Lower lobe of right lung (tissue), 2 donors: ENCODE measurements at regions not wholly inside any gene's neighbourhood (a gene's known extent, or its start where the extent isn't known, plus 50 kb on each side); places are given as distances from the start of the nearest gene placed in this dataset.
A peak's percentile ranks its signal among the peaks of the same experiment; 100 is the strongest.

Source experiments
- ATAC-seq, 2 donors: fragments of 200-7000 bp; cut with Tn5 transposase; one replicate each; pipeline ENCODE4 v1.9.1; 2020 to 2022; ENCODE audit warnings: mild to moderate bottlenecking in 2 of 2, moderate library complexity in 2 of 2
- DNase-seq: peaks from one replicate; pipeline ENCODE4 v3.0.0-alpha.2; 2020
- H3K27ac ChIP-seq: fragments of 200-600 bp; one replicate; pipeline ENCODE4 v1.8.0; 2022
- H3K27me3 ChIP-seq: fragments of 200-600 bp; one replicate; pipeline ENCODE4 v1.8.0; 2022; ENCODE audit warnings: low read depth
- H3K36me3 ChIP-seq: fragments of 200-600 bp; one replicate; pipeline ENCODE4 v1.8.0; 2022; ENCODE audit warnings: mild to moderate bottlenecking
- H3K4me1 ChIP-seq: fragments of 200-600 bp; one replicate; pipeline ENCODE4 v1.8.0; 2022
- H3K4me3 ChIP-seq: fragments of 200-600 bp; one replicate; pipeline ENCODE4 v1.8.0; 2022; ENCODE audit warnings: mild to moderate bottlenecking
- H3K9me3 ChIP-seq: fragments of 200-600 bp; one replicate; pipeline ENCODE4 v1.8.0; 2022
- intact Hi-C: fragments of 100-400 bp; cut with DNase I; formaldehyde crosslinking; loops from one replicate; pipeline ENCODE4 v1.11.0; 2022
- TF ChIP-seq, protein P1 (sequence below): fragments of 200-600 bp; IDR thresholded peaks from one replicate; pipeline ENCODE4 v1.8.0; 2022; ENCODE audit warnings: antibody characterized with exemption, mild to moderate bottlenecking
- donor health status: DM: no; HTN: yes; CAD: no; lungs with severe emphysema.

DNA sequence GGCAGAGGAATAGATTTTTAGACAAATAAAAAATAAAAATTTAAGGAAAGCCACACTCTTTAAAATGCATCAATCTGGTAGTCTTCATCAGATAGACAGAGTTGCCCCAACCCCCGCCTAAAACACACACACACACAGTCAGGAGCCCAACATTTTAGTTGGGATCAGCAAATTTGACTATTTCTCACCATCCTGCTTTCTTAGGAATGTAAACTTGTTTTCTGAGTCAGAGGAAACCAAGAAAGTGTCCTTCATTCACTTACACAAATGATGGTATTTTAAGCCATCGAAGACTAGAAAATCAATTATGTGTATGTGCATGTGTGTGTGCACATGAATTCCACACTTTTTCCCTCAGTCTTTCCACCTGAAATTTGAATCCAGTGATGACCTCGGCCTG lies 1657.5 kb downstream of the SLITRK1 start:
- intact Hi-C loops: no loop called here
- H3K27ac ChIP-seq: no peak overlapping the region
- no peaks in the 10 kb centered on the region for H3K27me3 ChIP-seq
- H3K4me1 ChIP-seq: no peaks in the 10 kb centered on the region
- ATAC-seq (no peak), DNase-seq (no peak)
- TF ChIP-seq, protein P1, sequence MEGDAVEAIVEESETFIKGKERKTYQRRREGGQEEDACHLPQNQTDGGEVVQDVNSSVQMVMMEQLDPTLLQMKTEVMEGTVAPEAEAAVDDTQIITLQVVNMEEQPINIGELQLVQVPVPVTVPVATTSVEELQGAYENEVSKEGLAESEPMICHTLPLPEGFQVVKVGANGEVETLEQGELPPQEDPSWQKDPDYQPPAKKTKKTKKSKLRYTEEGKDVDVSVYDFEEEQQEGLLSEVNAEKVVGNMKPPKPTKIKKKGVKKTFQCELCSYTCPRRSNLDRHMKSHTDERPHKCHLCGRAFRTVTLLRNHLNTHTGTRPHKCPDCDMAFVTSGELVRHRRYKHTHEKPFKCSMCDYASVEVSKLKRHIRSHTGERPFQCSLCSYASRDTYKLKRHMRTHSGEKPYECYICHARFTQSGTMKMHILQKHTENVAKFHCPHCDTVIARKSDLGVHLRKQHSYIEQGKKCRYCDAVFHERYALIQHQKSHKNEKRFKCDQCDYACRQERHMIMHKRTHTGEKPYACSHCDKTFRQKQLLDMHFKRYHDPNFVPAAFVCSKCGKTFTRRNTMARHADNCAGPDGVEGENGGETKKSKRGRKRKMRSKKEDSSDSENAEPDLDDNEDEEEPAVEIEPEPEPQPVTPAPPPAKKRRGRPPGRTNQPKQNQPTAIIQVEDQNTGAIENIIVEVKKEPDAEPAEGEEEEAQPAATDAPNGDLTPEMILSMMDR: no peak
- no peaks in the 10 kb centered on the region for H3K36me3 ChIP-seq
- no peak overlapping the region for H3K4me3 ChIP-seq
- no peaks in the 10 kb centered on the region for H3K9me3 ChIP-seq

DNA sequence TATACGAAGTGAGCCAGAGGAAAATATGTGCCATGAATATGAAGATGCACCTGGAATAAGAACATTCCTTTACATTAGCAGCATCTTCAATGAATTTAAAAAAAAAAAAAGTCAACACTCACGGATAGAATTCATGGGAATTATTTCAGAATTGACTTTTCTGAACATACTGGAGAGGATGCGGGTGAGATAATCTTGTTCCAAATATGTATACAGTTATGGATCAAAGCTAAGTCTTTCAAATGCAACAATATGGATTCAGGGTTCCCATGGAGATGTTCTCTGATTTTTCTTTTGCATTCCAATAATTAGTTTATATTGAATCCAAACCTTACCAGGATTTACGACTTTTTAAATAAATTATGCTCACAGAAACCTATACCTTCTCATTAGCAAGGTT lies 1660.7 kb downstream of the SLITRK1 start:
- TF ChIP-seq, protein P1: no peak
- no peak for DNase-seq
- Histone ChIP-seq H3K27ac (no peak overlapping the region), H3K9me3 (no peaks in the 10 kb centered on the region), H3K36me3 (no peaks in the 10 kb centered on the region), H3K4me3 (no peak overlapping the region), H3K27me3 (no peaks in the 10 kb centered on the region), H3K4me1 (no peaks in the 10 kb centered on the region)
- intact Hi-C loops: no loop called here
- no peak for ATAC-seq

DNA sequence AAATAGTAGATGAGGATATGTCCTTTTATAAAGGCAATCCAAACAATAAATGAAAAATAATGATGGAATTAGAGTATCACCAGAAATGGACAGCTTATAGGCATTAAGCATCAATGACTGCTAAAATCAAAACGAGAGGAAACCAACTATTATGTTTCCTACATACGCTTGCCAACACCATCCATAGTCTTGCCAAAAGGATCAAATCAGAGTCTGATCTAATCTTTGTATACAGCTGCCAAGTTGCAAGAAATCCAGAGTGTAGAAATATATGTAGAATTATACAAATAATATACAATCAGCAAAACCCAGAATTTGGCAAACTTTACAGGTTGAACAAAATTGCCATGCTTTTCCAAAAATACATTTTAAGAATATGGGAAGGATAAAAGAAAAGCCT lies 1661.6 kb downstream of the SLITRK1 start:
- no peaks in the 10 kb centered on the region for H3K4me1 ChIP-seq
- no peaks in the 10 kb centered on the region for H3K27me3 ChIP-seq
- no peaks in the 10 kb centered on the region for H3K36me3 ChIP-seq
- H3K9me3 ChIP-seq: no peaks in the 10 kb centered on the region
- no peak overlapping the region for H3K27ac ChIP-seq
- intact Hi-C loops: no loop called here
- DNase-seq (no peak), ATAC-seq (no peak)
- H3K4me3 ChIP-seq: no peak overlapping the region
- TF ChIP-seq, protein P1: no peak

DNA sequence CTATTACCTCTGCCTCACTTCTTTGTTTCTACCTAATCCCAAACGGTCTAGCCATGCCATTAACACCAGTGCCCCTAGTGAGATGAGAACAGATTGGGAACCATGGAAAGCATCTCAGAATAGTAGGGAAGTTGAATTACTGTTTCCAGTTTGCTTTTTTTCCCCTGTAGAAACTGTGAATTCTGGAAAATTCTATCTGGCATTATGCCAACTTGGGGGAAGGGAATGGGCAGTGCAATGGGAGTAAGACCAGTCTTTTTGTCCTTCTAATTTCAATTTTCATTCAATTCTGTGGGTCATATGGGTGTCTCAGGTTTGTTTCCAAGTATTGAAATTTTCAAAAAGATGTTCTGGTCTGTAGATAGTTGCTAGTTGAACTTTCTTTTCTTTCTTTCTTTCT lies 1666.1 kb downstream of the SLITRK1 start:
- no peak for DNase-seq
- intact Hi-C loops: no loop called here
- TF ChIP-seq, protein P1: no peak
- H3K36me3 ChIP-seq: no peaks in the 10 kb centered on the region
- H3K4me1 ChIP-seq: no peaks in the 10 kb centered on the region
- ATAC-seq: no peak
- H3K4me3 ChIP-seq: no peak overlapping the region
- peaks cover 6% of the 10 kb centered on the region for H3K9me3 ChIP-seq
- H3K27ac ChIP-seq: no peak overlapping the region
- H3K27me3 ChIP-seq: no peaks in the 10 kb centered on the region

DNA sequence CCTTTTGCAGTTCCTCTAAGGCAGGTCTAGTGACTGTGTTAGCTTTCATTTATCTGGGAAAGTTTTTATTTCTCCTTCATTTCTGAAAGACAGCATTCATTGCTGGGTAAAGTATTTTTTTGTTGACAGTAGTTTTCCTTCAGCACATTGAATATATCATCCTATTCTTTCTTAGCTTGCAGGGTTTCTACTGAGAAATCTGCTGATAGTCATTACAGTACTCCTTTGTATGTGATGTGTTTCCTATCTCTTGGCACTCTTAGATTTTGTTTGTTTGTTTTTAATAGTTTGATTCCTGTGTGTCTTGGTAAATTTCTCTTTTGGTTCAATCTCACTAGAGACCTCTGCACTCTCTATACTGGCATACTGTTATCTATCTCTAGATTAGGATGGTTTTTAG lies 1667.9 kb downstream of the SLITRK1 start:
- no peak for DNase-seq
- Histone ChIP-seq H3K27ac (no peak overlapping the region), H3K36me3 (no peaks in the 10 kb centered on the region), H3K27me3 (no peaks in the 10 kb centered on the region), H3K9me3 (peaks cover 6% of the 10 kb centered on the region), H3K4me1 (no peaks in the 10 kb centered on the region), H3K4me3 (no peak overlapping the region)
- intact Hi-C loops: no loop called here
- TF ChIP-seq, protein P1: no peak
- ATAC-seq: no peak

DNA sequence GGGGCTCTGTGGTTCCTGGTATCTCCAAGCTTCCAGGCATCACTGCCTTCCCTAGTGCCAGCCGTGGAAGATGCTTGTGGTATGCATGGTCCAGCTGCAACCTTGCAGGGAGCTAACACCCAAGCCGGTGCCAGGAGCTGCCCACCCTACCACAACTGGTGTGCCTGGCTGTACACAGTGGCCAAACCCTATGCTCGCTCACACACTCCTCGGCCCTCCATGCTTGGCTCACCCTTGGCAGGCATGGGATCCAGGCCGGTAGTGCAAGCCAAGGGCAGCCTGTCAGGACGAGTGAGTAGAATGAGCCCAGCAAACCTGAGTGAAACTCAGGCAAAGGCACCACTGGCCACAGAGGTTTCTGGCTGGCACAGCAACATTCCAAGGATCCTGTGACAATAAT lies 1676.0 kb downstream of the SLITRK1 start:
- no peaks in the 10 kb centered on the region for H3K36me3 ChIP-seq
- TF ChIP-seq, protein P1: no peak
- intact Hi-C loops: no loop called here
- ATAC-seq: peak; percentile 35 to 41
- H3K27ac ChIP-seq: no peak overlapping the region
- no peaks in the 10 kb centered on the region for H3K4me1 ChIP-seq
- no peaks in the 10 kb centered on the region for H3K27me3 ChIP-seq
- no peak overlapping the region for H3K4me3 ChIP-seq
- H3K9me3 ChIP-seq: no peaks in the 10 kb centered on the region
- DNase-seq: no peak
